ENCODE measurements at regions not wholly inside any gene's neighbourhood (a gene's known extent, or its start where the extent isn't known, plus 50 kb on each side); places are given as distances from the start of the nearest gene placed in this dataset.

GRCh38 chr16:52617591-52617990 is 70.6 kb upstream of the TOX3 start:
- ATAC-seq, result no peak
- no peaks in the 10 kb centered on the region for H3K4me1 ChIP-seq (ENCODE audit: insufficient read depth, low read length)
- H3K27me3 ChIP-seq (ENCODE audit: low read length), result no peaks in the 10 kb centered on the region
- H3K79me2 ChIP-seq (ENCODE audit: low read length), result no peaks in the 10 kb centered on the region
- no peak overlapping the region for H3K4me3 ChIP-seq (ENCODE audit: low read length)
- H3K9ac ChIP-seq (ENCODE audit: low read length), result no peak overlapping the region
- H3K27ac ChIP-seq (ENCODE audit: low read length), result no peak overlapping the region
- intact Hi-C loops (cut with micrococcal nuclease), result no loop called here
- H3K36me3 ChIP-seq (ENCODE audit: low read depth, low read length), result no peaks in the 10 kb centered on the region
- CTCF ChIA-PET, result no interaction called here
- no peak for DNase-seq
- no peaks in the 10 kb centered on the region for H3K9me2 ChIP-seq (replicated peaks; ENCODE audit: low read length)
- no TSS peak for BruUV-seq (replicated peaks)
- TF ChIP-seq EZH2 (IDR thresholded peaks at IDR 0.05; ENCODE audit: low read length, unreplicated experiment) (no peak), CTCF (conservative IDR thresholded peaks at IDR 0.05; ENCODE audit: low read depth, low read length) (no peak), EZH2phosphoT487 (IDR thresholded peaks at IDR 0.05; ENCODE audit: borderline replicate concordance, low read length) (no peak)
- H3K4me2 ChIP-seq (ENCODE audit: low read length), result no peak overlapping the region
- POLR2A ChIA-PET (ENCODE audit: unreplicated experiment), result no interaction called here
- H4K20me1 ChIP-seq (ENCODE audit: low read length), result no peaks in the 10 kb centered on the region
- no peaks in the 10 kb centered on the region for H3K9me3 ChIP-seq (ENCODE audit: low read length)
- no peak overlapping the region for H2AFZ ChIP-seq (ENCODE audit: low read length)
- H3F3A ChIP-seq (ENCODE audit: low read length, unreplicated experiment), result no peaks in the 10 kb centered on the region

- Histone ChIP-seq H3K9me2 (replicated peaks; ENCODE audit: low read length) (no peaks in the 10 kb centered on the region), H3K79me2 (ENCODE audit: low read length) (no peaks in the 10 kb centered on the region), H3K27ac (ENCODE audit: low read length) (no peak overlapping the region), H3F3A (ENCODE audit: low read length, unreplicated experiment) (no peaks in the 10 kb centered on the region), H3K9me3 (ENCODE audit: low read length) (no peaks in the 10 kb centered on the region), H3K27me3 (ENCODE audit: low read length) (no peaks in the 10 kb centered on the region), H3K36me3 (ENCODE audit: low read depth, low read length) (no peaks in the 10 kb centered on the region), H3K4me1 (ENCODE audit: insufficient read depth, low read length) (no peaks in the 10 kb centered on the region), H3K4me2 (ENCODE audit: low read length) (no peak overlapping the region), H3K9ac (ENCODE audit: low read length) (no peak overlapping the region), H4K20me1 (ENCODE audit: low read length) (no peaks in the 10 kb centered on the region), H2AFZ (ENCODE audit: low read length) (no peak overlapping the region), H3K4me3 (ENCODE audit: low read length) (no peak overlapping the region)
- no peak for ATAC-seq
- TF ChIP-seq CTCF (conservative IDR thresholded peaks at IDR 0.05; ENCODE audit: low read depth, low read length), result no peak
- no peak for TF ChIP-seq EZH2 (IDR thresholded peaks at IDR 0.05; ENCODE audit: low read length, unreplicated experiment)
- no peak for TF ChIP-seq EZH2phosphoT487 (IDR thresholded peaks at IDR 0.05; ENCODE audit: borderline replicate concordance, low read length)
- intact Hi-C loops (cut with micrococcal nuclease), result no loop called here
- BruUV-seq (replicated peaks), result no TSS peak
- DNase-seq, result no peak
- ChIA-PET POLR2A (ENCODE audit: unreplicated experiment) (no interaction called here), CTCF (no interaction called here)
Observed at GRCh38 chr16:52613508-52613907, 66.6 kb upstream of the TOX3 start.

GRCh38 chr16:52611817-52612673 is 65.1 kb upstream of the TOX3 start:
- CTCF ChIA-PET, result no interaction called here
- ATAC-seq, result no peak
- Histone ChIP-seq H3K9ac (ENCODE audit: low read length) (no peak overlapping the region), H3K4me1 (ENCODE audit: insufficient read depth, low read length) (no peaks in the 10 kb centered on the region), H3F3A (ENCODE audit: low read length, unreplicated experiment) (no peaks in the 10 kb centered on the region), H3K36me3 (ENCODE audit: low read depth, low read length) (no peaks in the 10 kb centered on the region), H2AFZ (ENCODE audit: low read length) (no peak overlapping the region), H3K27ac (ENCODE audit: low read length) (no peak overlapping the region), H3K4me2 (ENCODE audit: low read length) (no peak overlapping the region), H3K9me3 (ENCODE audit: low read length) (no peaks in the 10 kb centered on the region), H3K9me2 (replicated peaks; ENCODE audit: low read length) (no peaks in the 10 kb centered on the region), H3K27me3 (ENCODE audit: low read length) (no peaks in the 10 kb centered on the region), H3K4me3 (ENCODE audit: low read length) (no peak overlapping the region), H4K20me1 (ENCODE audit: low read length) (no peaks in the 10 kb centered on the region), H3K79me2 (ENCODE audit: low read length) (no peaks in the 10 kb centered on the region)
- BruUV-seq (replicated peaks), result no TSS peak
- POLR2A ChIA-PET (ENCODE audit: unreplicated experiment), result no interaction called here
- intact Hi-C loops (cut with micrococcal nuclease), result no loop called here
- TF ChIP-seq EZH2phosphoT487 (IDR thresholded peaks at IDR 0.05; ENCODE audit: borderline replicate concordance, low read length) (no peak), CTCF (conservative IDR thresholded peaks at IDR 0.05; ENCODE audit: low read depth, low read length) (no peak), EZH2 (IDR thresholded peaks at IDR 0.05; ENCODE audit: low read length, unreplicated experiment) (no peak)
- DNase-seq, result peak; percentile 1

All from PC-3 (cell line).